ENCODE measurements at regions not wholly inside any gene's neighbourhood (a gene's known extent, or its start where the extent isn't known, plus 50 kb on each side); places are given as distances from the start of the nearest gene placed in this dataset.

DNA sequence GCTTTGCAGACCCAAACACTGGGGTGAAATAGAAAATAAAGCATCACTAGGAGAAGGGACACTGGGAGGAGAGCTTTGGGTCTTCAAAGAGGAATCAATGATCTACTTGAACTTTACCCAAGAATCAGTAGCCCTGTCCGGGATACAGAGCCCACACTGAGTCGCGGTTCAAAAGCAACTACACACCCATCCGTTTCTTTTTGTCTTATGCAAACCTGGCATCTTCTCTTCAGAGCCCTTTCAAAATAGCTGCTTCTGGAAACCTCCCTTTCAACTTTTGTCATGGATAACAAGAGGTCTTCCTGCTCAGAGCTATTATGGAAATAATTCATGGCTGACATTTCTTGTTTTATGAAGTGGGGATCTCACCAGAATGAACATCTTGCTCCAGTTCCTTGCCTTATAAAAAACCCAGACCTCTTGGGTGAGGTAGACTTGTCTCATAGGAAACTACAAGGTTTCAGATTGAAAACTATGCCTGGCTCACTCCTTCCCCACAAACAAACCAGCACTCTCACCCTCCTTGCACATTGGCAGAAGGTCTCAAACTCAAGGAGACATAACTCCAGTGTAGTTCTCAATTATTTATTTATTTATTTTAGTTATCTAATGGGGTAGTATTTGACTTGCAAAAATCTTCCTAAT is 115.1 kb upstream of the ARHGEF3 start:
- Histone ChIP-seq H3K9me1 (ENCODE audit: insufficient read depth, low read length) (no peaks in the 10 kb centered on the region), H4K5ac (ENCODE audit: low read depth, low read length) (no peak overlapping the region), H3K4ac (ENCODE audit: low read depth, low read length) (no peak overlapping the region), H4K91ac (ENCODE audit: insufficient read depth, low read depth, low read length) (no peak overlapping the region), H2AK9ac (replicated peaks; ENCODE audit: low read depth, low read length, poor library complexity) (no peak overlapping the region), H2AK5ac (ENCODE audit: low read depth, low read length) (no peak overlapping the region), H2BK20ac (ENCODE audit: low read depth, low read length) (no peak overlapping the region), H3K56ac (ENCODE audit: extremely low read depth, insufficient read depth, low read length) (no peak overlapping the region), H3K27me3 (ENCODE audit: control insufficient read depth, insufficient read depth, low read length) (peaks cover 3% of the 10 kb centered on the region), H3K79me1 (ENCODE audit: low read depth in 1 of 2, low read length in 2 of 2) (no peaks in the 10 kb centered on the region), H3K9me3 (ENCODE audit: control insufficient read depth, insufficient read depth, low read length) (no peaks in the 10 kb centered on the region), H4K20me1 (ENCODE audit: insufficient read depth, low read length) (no peaks in the 10 kb centered on the region), H3K23ac (ENCODE audit: low read depth, low read length) (no peak overlapping the region), H4K8ac (ENCODE audit: low read depth in 2 of 2, low read length in 2 of 2) (no peak overlapping the region), H3K18ac (ENCODE audit: low read depth, low read length) (no peak overlapping the region), H3K27ac (ENCODE audit: insufficient read depth, low read length) (no peak overlapping the region), H3K4me2 (ENCODE audit: low read depth, low read length) (no peak overlapping the region), H2BK120ac (ENCODE audit: low read depth, low read length) (no peak overlapping the region), H3K4me3 (ENCODE audit: insufficient read depth, low read depth, low read length) (no peak overlapping the region), H2AFZ (replicated peaks; ENCODE audit: low read length, poor library complexity) (no peak overlapping the region), H2BK15ac (ENCODE audit: low read depth, low read length) (no peak overlapping the region), H3K14ac (replicated peaks; ENCODE audit: low read depth, low read length) (no peak overlapping the region), H3K36me3 (ENCODE audit: control insufficient read depth, insufficient read depth, low read length) (no peaks in the 10 kb centered on the region), H3K9ac (ENCODE audit: low read depth, low read length) (no peak overlapping the region), H3K4me1 (ENCODE audit: control insufficient read depth, insufficient read depth, low read length) (peaks cover 2% of the 10 kb centered on the region), H2BK5ac (ENCODE audit: low read depth, low read length, poor library complexity, severe bottlenecking) (no peak overlapping the region)
- in situ Hi-C loops (cut with MboI; ENCODE audit: low sequenced_read_pairs), result no loop called here
- TF ChIP-seq, protein P1, sequence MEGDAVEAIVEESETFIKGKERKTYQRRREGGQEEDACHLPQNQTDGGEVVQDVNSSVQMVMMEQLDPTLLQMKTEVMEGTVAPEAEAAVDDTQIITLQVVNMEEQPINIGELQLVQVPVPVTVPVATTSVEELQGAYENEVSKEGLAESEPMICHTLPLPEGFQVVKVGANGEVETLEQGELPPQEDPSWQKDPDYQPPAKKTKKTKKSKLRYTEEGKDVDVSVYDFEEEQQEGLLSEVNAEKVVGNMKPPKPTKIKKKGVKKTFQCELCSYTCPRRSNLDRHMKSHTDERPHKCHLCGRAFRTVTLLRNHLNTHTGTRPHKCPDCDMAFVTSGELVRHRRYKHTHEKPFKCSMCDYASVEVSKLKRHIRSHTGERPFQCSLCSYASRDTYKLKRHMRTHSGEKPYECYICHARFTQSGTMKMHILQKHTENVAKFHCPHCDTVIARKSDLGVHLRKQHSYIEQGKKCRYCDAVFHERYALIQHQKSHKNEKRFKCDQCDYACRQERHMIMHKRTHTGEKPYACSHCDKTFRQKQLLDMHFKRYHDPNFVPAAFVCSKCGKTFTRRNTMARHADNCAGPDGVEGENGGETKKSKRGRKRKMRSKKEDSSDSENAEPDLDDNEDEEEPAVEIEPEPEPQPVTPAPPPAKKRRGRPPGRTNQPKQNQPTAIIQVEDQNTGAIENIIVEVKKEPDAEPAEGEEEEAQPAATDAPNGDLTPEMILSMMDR (conservative IDR thresholded peaks at IDR 0.05; ENCODE audit: low read depth, low read length), result no peak
- TF ChIP-seq, protein P2, sequence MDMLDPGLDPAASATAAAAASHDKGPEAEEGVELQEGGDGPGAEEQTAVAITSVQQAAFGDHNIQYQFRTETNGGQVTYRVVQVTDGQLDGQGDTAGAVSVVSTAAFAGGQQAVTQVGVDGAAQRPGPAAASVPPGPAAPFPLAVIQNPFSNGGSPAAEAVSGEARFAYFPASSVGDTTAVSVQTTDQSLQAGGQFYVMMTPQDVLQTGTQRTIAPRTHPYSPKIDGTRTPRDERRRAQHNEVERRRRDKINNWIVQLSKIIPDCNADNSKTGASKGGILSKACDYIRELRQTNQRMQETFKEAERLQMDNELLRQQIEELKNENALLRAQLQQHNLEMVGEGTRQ (IDR thresholded peaks at IDR 0.05; ENCODE audit: low read depth, low read length), result no peak
- TF ChIP-seq MXI1 (IDR thresholded peaks at IDR 0.05; ENCODE audit: borderline replicate concordance, low read depth, low read length) (no peak), RCOR1 (IDR thresholded peaks at IDR 0.05; ENCODE audit: insufficient replicate concordance, low read length) (no peak), CEBPB (IDR thresholded peaks at IDR 0.05; ENCODE audit: low read depth, low read length) (no peak), CHD1 (IDR thresholded peaks at IDR 0.05; ENCODE audit: low read depth, low read length) (no peak), RFX5 (IDR thresholded peaks at IDR 0.05; ENCODE audit: low read depth, low read length) (no peak), RAD21 (IDR thresholded peaks at IDR 0.05; ENCODE audit: low read length) (no peak), FOS (IDR thresholded peaks at IDR 0.05; ENCODE audit: low read depth, low read length) (no peak), MAZ (IDR thresholded peaks at IDR 0.05; ENCODE audit: borderline replicate concordance, low read depth, low read length) (no peak), BHLHE40 (IDR thresholded peaks at IDR 0.05; ENCODE audit: low read depth, low read length) (no peak), NFE2L2 (IDR thresholded peaks at IDR 0.05; ENCODE audit: low read depth, low read length) (no peak), SMC3 (IDR thresholded peaks at IDR 0.05; ENCODE audit: low read depth, low read length) (no peak), MAFK (IDR thresholded peaks at IDR 0.05; ENCODE audit: low read depth, low read length) (no peak), POLR2A (IDR thresholded peaks at IDR 0.05; ENCODE audit: low read depth, low read length) (no peak)
- TF ChIP-seq, protein P3, sequence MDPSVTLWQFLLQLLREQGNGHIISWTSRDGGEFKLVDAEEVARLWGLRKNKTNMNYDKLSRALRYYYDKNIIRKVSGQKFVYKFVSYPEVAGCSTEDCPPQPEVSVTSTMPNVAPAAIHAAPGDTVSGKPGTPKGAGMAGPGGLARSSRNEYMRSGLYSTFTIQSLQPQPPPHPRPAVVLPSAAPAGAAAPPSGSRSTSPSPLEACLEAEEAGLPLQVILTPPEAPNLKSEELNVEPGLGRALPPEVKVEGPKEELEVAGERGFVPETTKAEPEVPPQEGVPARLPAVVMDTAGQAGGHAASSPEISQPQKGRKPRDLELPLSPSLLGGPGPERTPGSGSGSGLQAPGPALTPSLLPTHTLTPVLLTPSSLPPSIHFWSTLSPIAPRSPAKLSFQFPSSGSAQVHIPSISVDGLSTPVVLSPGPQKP (IDR thresholded peaks at IDR 0.05; ENCODE audit: borderline replicate concordance, low read depth, low read length), result no peak
- no peak for ATAC-seq (ENCODE audit: low read depth)
- intact Hi-C loops (cut with micrococcal nuclease), result no loop called here
- POLR2A ChIA-PET (ENCODE audit: unreplicated experiment), result no interaction called here
- 100% methylated on average over 1 of the region's 4 CpGs; no CpG with 5 or more reads in 1 of the 2 experiments for WGBS, 2 experiments (ENCODE audit: extremely low coverage in 2 of 2, insufficient read length in 1 of 2)
- no peak for DNase-seq
- CTCF ChIA-PET, result no interaction called here
- dilution Hi-C loops (cut with HindIII; ENCODE audit: low sequenced_read_pairs, unreplicated experiment), result no loop called here
- BruUV-seq (replicated peaks), result no TSS peak
